ENCODE measurements at regions not wholly inside any gene's neighbourhood (a gene's known extent, or its start where the extent isn't known, plus 50 kb on each side); places are given as distances from the start of the nearest gene placed in this dataset.
"Not testable (repeated sequence)": the region's sequence is repeated elsewhere in the genome, so short reads cannot be mapped to it uniquely, and the experiment has no call there.

DNA sequence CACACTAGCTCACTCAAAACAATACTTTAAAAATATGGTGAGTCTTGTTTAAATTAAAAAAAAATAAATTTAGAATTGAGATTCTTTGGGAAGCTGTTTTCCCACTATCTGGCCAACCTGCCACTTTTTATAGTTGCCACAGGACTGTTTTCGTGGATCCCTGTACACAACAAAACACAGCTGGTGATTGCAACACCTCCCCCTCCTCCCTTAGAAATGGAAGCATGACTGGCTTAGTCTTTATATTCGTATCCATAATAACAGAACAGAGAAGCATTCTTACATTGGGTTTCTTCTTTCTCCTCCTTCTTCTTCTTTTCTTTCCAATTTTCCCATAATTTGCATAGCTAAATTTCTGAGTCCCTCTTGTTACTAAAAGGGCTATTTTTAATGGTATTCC is 79.5 kb upstream of the GJB6 start:
- Histone ChIP-seq H3K9ac (ENCODE audit: low read depth, low read length) (no peak overlapping the region), H3K36me3 (ENCODE audit: insufficient read depth, low read length) (no peaks in the 10 kb centered on the region), H3K9me3 (ENCODE audit: insufficient read depth, low read depth, low read length) (peaks cover 14% of the 10 kb centered on the region), H3K4me3 (ENCODE audit: low read length) (no peak overlapping the region), H3K27me3 (ENCODE audit: insufficient read depth, low read length) (no peaks in the 10 kb centered on the region; the same call in 1 of the 2 replicates), H3K27ac (ENCODE audit: low read depth, low read length) (no peak overlapping the region), H3K4me1 (ENCODE audit: insufficient read depth, low read length) (no peaks in the 10 kb centered on the region)
- WGBS, result 93% methylated on average over 2 of the region's 2 CpGs

- Histone ChIP-seq H3K4me3 (ENCODE audit: low read length) (no peak overlapping the region), H3K27ac (ENCODE audit: low read depth, low read length) (no peak overlapping the region), H3K4me1 (ENCODE audit: insufficient read depth, low read length) (no peaks in the 10 kb centered on the region), H3K36me3 (ENCODE audit: insufficient read depth, low read length) (no peaks in the 10 kb centered on the region), H3K27me3 (ENCODE audit: insufficient read depth, low read length) (no peaks in the 10 kb centered on the region; the same call in 1 of the 2 replicates), H3K9ac (ENCODE audit: low read depth, low read length) (no peak overlapping the region), H3K9me3 (ENCODE audit: insufficient read depth, low read depth, low read length) (peaks cover 14% of the 10 kb centered on the region)
- WGBS, result 100% methylated on average over 1 of the region's 2 CpGs
Measured at GRCh38 chr13:20311022-20311421, 78.9 kb upstream of the GJB6 start.

- H3K4me3 ChIP-seq (ENCODE audit: low read length), result no peak overlapping the region
- H3K27me3 ChIP-seq (ENCODE audit: insufficient read depth, low read length), result peaks cover 22% of the 10 kb centered on the region
- no peaks in the 10 kb centered on the region for H3K4me1 ChIP-seq (ENCODE audit: insufficient read depth, low read length)
- 94% methylated on average over 5 of the region's 6 CpGs for WGBS
- no peak overlapping the region for H3K9ac ChIP-seq (ENCODE audit: low read depth, low read length)
- H3K9me3 ChIP-seq (ENCODE audit: insufficient read depth, low read depth, low read length), result peaks cover 14% of the 10 kb centered on the region
- no peak overlapping the region for H3K27ac ChIP-seq (ENCODE audit: low read depth, low read length)
- no peaks in the 10 kb centered on the region for H3K36me3 ChIP-seq (ENCODE audit: insufficient read depth, low read length)
Measured at GRCh38 chr13:20306039-20306438, 73.9 kb upstream of the GJB6 start.

DNA sequence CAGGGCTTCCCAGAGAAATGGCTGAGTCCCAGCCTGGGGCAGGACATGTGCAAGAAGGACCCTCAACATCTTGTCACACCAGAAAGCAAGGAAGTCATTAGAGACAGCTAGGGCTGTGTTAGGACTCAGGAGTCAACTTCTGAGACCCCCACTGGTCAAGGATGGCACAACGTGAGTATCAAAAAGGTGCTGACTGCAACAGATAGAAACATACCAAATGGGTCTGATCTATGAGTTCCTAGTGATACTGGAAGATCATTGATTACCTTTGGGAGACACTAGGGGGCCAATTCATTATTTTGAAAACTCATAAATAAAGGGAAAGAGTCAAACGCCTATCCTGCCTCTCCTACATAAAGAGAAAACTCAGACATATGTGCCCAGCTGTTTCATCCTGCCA is 73.5 kb upstream of the GJB6 start:
- Histone ChIP-seq H3K36me3 (ENCODE audit: insufficient read depth, low read length) (no peaks in the 10 kb centered on the region), H3K27ac (ENCODE audit: low read depth, low read length) (no peak overlapping the region), H3K27me3 (ENCODE audit: insufficient read depth, low read length) (peaks cover 26% of the 10 kb centered on the region), H3K4me3 (ENCODE audit: low read length) (no peak overlapping the region), H3K9ac (ENCODE audit: low read depth, low read length) (no peak overlapping the region), H3K9me3 (ENCODE audit: insufficient read depth, low read depth, low read length) (peaks cover 14% of the 10 kb centered on the region), H3K4me1 (ENCODE audit: insufficient read depth, low read length) (no peaks in the 10 kb centered on the region)
- 73% methylated on average over 2 of the region's 2 CpGs for WGBS

- Histone ChIP-seq H3K9me3 (ENCODE audit: insufficient read depth, low read depth, low read length) (peaks cover 14% of the 10 kb centered on the region), H3K27me3 (ENCODE audit: insufficient read depth, low read length) (peaks cover 34% of the 10 kb centered on the region)
- not testable (repeated sequence) for H3K36me3 ChIP-seq (ENCODE audit: insufficient read depth, low read length); H3K4me3 ChIP-seq (ENCODE audit: low read length); H3K4me1 ChIP-seq (ENCODE audit: insufficient read depth, low read length); H3K27ac ChIP-seq (ENCODE audit: low read depth, low read length); H3K9ac ChIP-seq (ENCODE audit: low read depth, low read length)
- WGBS, result 95% methylated on average over 4 of the region's 4 CpGs
Measured at GRCh38 chr13:20304061-20304460, 71.9 kb upstream of the GJB6 start.

DNA sequence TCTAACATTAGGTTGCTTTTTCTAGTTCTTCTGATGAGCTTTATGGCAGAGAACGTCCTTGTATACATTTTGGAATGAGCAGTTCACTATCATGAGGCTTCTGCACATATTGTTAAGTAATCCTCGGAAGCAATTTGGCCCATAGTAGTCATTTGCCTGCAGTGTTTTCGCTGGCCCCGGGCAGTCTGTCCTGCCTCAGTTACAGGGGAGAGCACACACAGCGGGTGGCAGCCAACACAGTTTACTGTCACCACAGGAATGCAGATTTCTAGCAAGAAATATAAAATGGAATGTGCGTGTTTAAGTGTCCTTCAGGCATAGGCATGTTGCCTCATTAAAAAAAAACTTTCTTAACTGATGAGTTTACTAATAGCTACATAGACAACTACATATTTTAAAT is 71.5 kb upstream of the GJB6 start:
- Histone ChIP-seq H3K27me3 (ENCODE audit: insufficient read depth, low read length) (peaks cover 34% of the 10 kb centered on the region), H3K9me3 (ENCODE audit: insufficient read depth, low read depth, low read length) (peaks cover 12% of the 10 kb centered on the region), H3K4me1 (ENCODE audit: insufficient read depth, low read length) (no peaks in the 10 kb centered on the region), H3K4me3 (ENCODE audit: low read length) (no peak overlapping the region), H3K9ac (ENCODE audit: low read depth, low read length) (no peak overlapping the region), H3K36me3 (ENCODE audit: insufficient read depth, low read length) (no peaks in the 10 kb centered on the region), H3K27ac (ENCODE audit: low read depth, low read length) (no peak overlapping the region)
- WGBS, result 91% methylated on average over 6 of the region's 6 CpGs

DNA sequence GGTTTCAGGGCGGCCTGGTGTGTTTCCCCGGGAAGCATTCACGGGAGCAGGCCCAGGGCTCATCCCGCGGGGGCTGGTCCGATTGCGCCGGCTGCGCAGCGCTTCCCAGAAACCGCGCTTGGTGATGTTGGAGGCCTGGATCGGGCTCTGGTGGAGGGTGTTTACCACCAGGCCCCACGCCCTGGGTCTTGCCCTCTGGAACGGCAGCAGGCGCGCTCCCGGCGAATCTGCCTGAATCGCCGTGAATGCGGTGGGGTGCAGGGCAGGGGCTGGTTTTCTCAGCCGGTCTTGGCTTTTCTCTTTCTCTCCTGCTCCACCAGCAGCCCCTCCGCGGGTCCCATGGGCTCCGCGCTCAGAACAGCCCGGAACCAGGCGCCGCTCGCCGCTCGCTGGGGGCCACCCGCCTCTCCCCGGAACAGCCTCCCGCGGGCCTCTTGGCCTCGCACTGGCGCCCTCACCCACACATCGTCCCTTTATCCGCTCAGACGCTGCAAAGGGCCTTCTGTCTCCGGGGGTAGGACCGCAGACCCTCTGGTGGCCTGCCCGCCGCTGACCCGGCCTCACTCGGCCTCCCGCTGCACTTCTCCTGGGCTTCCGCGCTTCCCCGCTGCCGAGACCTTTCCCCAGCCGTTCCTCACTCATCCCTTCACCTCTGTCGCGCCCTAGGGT is 69.4 kb upstream of the GJB6 start:
- peak overlapping the region; percentile 69 for H3K9ac ChIP-seq (ENCODE audit: low read depth, low read length)
- WGBS, result 92% methylated on average over 56 of the region's 56 CpGs
- H3K4me1 ChIP-seq (ENCODE audit: insufficient read depth, low read length), result no peaks in the 10 kb centered on the region
- H3K27me3 ChIP-seq (ENCODE audit: insufficient read depth, low read length), result peaks cover 34% of the 10 kb centered on the region
- no peak overlapping the region for H3K27ac ChIP-seq (ENCODE audit: low read depth, low read length)
- H3K36me3 ChIP-seq (ENCODE audit: insufficient read depth, low read length), result no peaks in the 10 kb centered on the region
- H3K4me3 ChIP-seq (ENCODE audit: low read length), result peak overlapping the region; percentile 59
- no peaks in the 10 kb centered on the region for H3K9me3 ChIP-seq (ENCODE audit: insufficient read depth, low read depth, low read length)

GRCh38 chr13:20301015-20301402 is 68.9 kb upstream of the GJB6 start:
- Histone ChIP-seq H3K9ac (ENCODE audit: low read depth, low read length) (peak overlapping the region; percentile 69), H3K27me3 (ENCODE audit: insufficient read depth, low read length) (peaks cover 34% of the 10 kb centered on the region), H3K27ac (ENCODE audit: low read depth, low read length) (no peak overlapping the region), H3K4me1 (ENCODE audit: insufficient read depth, low read length) (no peaks in the 10 kb centered on the region), H3K4me3 (ENCODE audit: low read length) (peak overlapping the region; percentile 59), H3K36me3 (ENCODE audit: insufficient read depth, low read length) (no peaks in the 10 kb centered on the region), H3K9me3 (ENCODE audit: insufficient read depth, low read depth, low read length) (no peaks in the 10 kb centered on the region)
- 92% methylated on average over 6 of the region's 7 CpGs for WGBS

DNA sequence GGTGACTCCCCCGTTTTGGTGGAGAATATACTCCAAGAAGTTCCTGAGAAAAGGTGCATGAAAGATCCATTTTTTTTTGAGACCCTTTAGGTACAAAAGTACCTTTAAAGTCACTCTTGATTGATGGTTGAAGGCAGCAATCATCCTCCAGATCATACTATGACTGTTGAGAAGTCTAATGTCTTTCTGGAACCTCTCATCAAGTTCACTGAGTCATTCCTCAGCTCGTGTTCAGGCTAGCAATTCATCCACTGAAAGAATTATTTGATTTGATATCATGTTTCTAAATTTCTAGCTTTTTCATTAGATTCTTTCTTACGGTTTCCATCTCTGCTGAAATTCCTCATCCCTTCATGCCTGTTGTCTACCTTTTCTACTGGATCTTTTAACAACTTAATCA is 65.1 kb upstream of the GJB6 start:
- H3K4me3 ChIP-seq (ENCODE audit: low read length), result no peak overlapping the region
- H3K9ac ChIP-seq (ENCODE audit: low read depth, low read length), result no peak overlapping the region
- 91% methylated on average over 3 of the region's 3 CpGs for WGBS
- no peaks in the 10 kb centered on the region for H3K9me3 ChIP-seq (ENCODE audit: insufficient read depth, low read depth, low read length)
- H3K4me1 ChIP-seq (ENCODE audit: insufficient read depth, low read length), result no peaks in the 10 kb centered on the region
- H3K36me3 ChIP-seq (ENCODE audit: insufficient read depth, low read length), result no peaks in the 10 kb centered on the region
- no peak overlapping the region for H3K27ac ChIP-seq (ENCODE audit: low read depth, low read length)
- H3K27me3 ChIP-seq (ENCODE audit: insufficient read depth, low read length), result peaks cover 23% of the 10 kb centered on the region

DNA sequence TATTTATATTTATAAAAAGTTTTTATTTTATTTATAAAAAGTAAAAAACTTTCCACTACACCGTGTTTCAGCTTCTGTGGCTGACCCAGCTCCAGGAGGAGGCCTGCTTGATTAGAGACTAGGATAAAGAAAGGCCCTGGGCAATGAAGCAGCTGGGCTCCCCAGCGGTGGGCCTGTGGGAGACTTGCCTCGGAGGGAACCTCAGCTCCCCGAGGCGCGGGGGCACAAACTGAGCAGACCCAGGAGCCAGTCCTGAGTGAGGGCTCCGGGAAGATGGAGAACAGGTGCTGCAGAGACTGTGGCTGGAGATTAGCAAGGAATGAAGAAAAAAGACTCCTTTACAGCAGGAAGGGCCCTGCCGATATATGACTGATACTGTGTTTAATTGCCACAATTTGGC is 63.8 kb upstream of the GJB6 start:
- H3K9me3 ChIP-seq (ENCODE audit: insufficient read depth, low read depth, low read length), result no peaks in the 10 kb centered on the region
- no peak overlapping the region for H3K27ac ChIP-seq (ENCODE audit: low read depth, low read length)
- no peak overlapping the region for H3K9ac ChIP-seq (ENCODE audit: low read depth, low read length)
- H3K27me3 ChIP-seq (ENCODE audit: insufficient read depth, low read length), result peaks cover 11% of the 10 kb centered on the region
- H3K36me3 ChIP-seq (ENCODE audit: insufficient read depth, low read length), result no peaks in the 10 kb centered on the region
- no peaks in the 10 kb centered on the region for H3K4me1 ChIP-seq (ENCODE audit: insufficient read depth, low read length)
- WGBS, result 91% methylated on average over 8 of the region's 8 CpGs
- H3K4me3 ChIP-seq (ENCODE audit: low read length), result no peak overlapping the region

- 72% methylated on average over 3 of the region's 3 CpGs for WGBS
- Histone ChIP-seq H3K9me3 (ENCODE audit: insufficient read depth, low read depth, low read length) (no peaks in the 10 kb centered on the region), H3K4me1 (ENCODE audit: insufficient read depth, low read length) (no peaks in the 10 kb centered on the region), H3K36me3 (ENCODE audit: insufficient read depth, low read length) (no peaks in the 10 kb centered on the region), H3K4me3 (ENCODE audit: low read length) (no peak overlapping the region), H3K27ac (ENCODE audit: low read depth, low read length) (no peak overlapping the region), H3K9ac (ENCODE audit: low read depth, low read length) (no peak overlapping the region), H3K27me3 (ENCODE audit: insufficient read depth, low read length) (no peaks in the 10 kb centered on the region)
Measured at GRCh38 chr13:20294497-20294896, 62.4 kb upstream of the GJB6 start.

DNA sequence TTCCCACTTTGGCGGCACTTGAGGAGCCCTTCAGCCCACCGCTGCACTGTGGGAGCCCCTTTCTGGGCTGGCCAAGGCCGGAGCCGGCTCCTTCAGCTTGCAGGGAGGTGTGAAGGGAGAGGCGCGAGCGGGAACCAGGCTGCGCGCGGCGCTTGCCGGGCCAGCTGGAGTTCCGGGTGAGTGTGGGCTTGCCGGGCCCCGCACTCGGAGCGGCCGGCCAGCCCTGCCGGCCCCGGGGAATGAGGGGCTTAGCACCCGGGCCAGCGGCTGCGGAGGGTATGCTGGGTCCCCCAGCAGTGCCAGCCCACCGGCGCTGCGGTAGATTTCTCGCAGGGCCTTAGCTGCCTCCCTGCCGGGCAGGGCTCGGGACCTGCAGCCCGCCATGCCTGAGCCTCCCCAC is 60.2 kb upstream of the GJB6 start:
- H3K9me3 ChIP-seq (ENCODE audit: insufficient read depth, low read depth, low read length); H3K4me1 ChIP-seq (ENCODE audit: insufficient read depth, low read length); H3K9ac ChIP-seq (ENCODE audit: low read depth, low read length); H3K4me3 ChIP-seq (ENCODE audit: low read length); H3K27me3 ChIP-seq (ENCODE audit: insufficient read depth, low read length); H3K36me3 ChIP-seq (ENCODE audit: insufficient read depth, low read length); H3K27ac ChIP-seq (ENCODE audit: low read depth, low read length): not testable (repeated sequence)
- WGBS, result 95% methylated on average over 30 of the region's 30 CpGs

Data from HUES64 (cell line).